WTC11 (cell line): ENCODE measurements at regions not wholly inside any gene's neighbourhood (a gene's known extent, or its start where the extent isn't known, plus 50 kb on each side); places are given as distances from the start of the nearest gene placed in this dataset.

ENCODE experiments used
- ATF6 ChIP-seq: sonication (generic); formaldehyde crosslinking; IDR thresholded peaks from 2 replicates; pipeline ENCODE4 v1.8.1; 2023; ENCODE audit warnings: mild to moderate bottlenecking, missing genetic modification reagents
- CREB1 ChIP-seq: sonication (generic); formaldehyde crosslinking; IDR thresholded peaks from 2 replicates; pipeline ENCODE4 v1.8.0; 2023; ENCODE audit warnings: mild to moderate bottlenecking, missing genetic modification reagents
- CTCF ChIP-seq: fragments of 200-600 bp; IDR thresholded peaks from 2 replicates; pipeline ENCODE4 v1.8.0; 2022; ENCODE audit warnings: antibody characterized with exemption
- E2F1 ChIP-seq: sonication (generic); formaldehyde crosslinking; IDR thresholded peaks from 2 replicates; pipeline ENCODE4 v1.8.0; 2022; ENCODE audit warnings: mild to moderate bottlenecking, missing genetic modification reagents
- E2F5 ChIP-seq: sonication (generic); formaldehyde crosslinking; IDR thresholded peaks from 2 replicates; pipeline ENCODE4 v1.8.1; 2022; ENCODE audit warnings: mild to moderate bottlenecking, moderate library complexity, missing genetic modification reagents
- JUN ChIP-seq: sonication (generic); formaldehyde crosslinking; IDR thresholded peaks from 2 replicates; pipeline ENCODE4 v1.8.0; 2023; ENCODE audit warnings: mild to moderate bottlenecking, missing genetic modification reagents
- MLX ChIP-seq: sonication (generic); formaldehyde crosslinking; IDR thresholded peaks from 2 replicates; pipeline ENCODE4 v1.8.1; 2023; ENCODE audit warnings: mild to moderate bottlenecking, missing genetic modification reagents, moderate library complexity
- PRDM15 ChIP-seq: sonication (generic); formaldehyde crosslinking; IDR thresholded peaks from 2 replicates; pipeline ENCODE4 v1.8.0; 2022; ENCODE audit warnings: missing genetic modification reagents
- PREB ChIP-seq: sonication (generic); formaldehyde crosslinking; IDR thresholded peaks from 2 replicates; pipeline ENCODE4 v1.8.1; 2022; ENCODE audit warnings: mild to moderate bottlenecking, missing genetic modification reagents, moderate library complexity, borderline replicate concordance
- TP53 ChIP-seq: sonication (generic); formaldehyde crosslinking; IDR thresholded peaks from 2 replicates; pipeline ENCODE4 v1.8.1; 2023; ENCODE audit warnings: mild to moderate bottlenecking, missing genetic modification reagents
- USF1 ChIP-seq: sonication (generic); formaldehyde crosslinking; IDR thresholded peaks from 2 replicates; pipeline ENCODE4 v1.8.0; 2022; ENCODE audit warnings: mild to moderate bottlenecking, missing genetic modification reagents
- ZNF396 ChIP-seq: fragments of 250-450 bp; sonication (Bioruptor Pico); IDR thresholded peaks from 2 replicates; pipeline ENCODE4 v1.8.0; 2021; ENCODE audit warnings: mild to moderate bottlenecking, moderate library complexity, borderline replicate concordance

GRCh38 chr11:96783311-96783710, 393.5 kb downstream of the JRKL start:
- TF ChIP-seq MLX (CRISPR knock-in tag) (no peak), E2F5 (CRISPR knock-in tag) (no peak), CTCF (no peak), USF1 (CRISPR knock-in tag) (no peak), PRDM15 (no peak), ZNF396 (CRISPR knock-in tag) (no peak), CREB1 (no peak), JUN (CRISPR knock-in tag) (no peak), TP53 (CRISPR knock-in tag) (no peak), ATF6 (CRISPR knock-in tag) (no peak), E2F1 (CRISPR knock-in tag) (no peak), PREB (CRISPR knock-in tag) (no peak)
